ENCODE measurements at regions not wholly inside any gene's neighbourhood (a gene's known extent, or its start where the extent isn't known, plus 50 kb on each side); places are given as distances from the start of the nearest gene placed in this dataset.

GRCh38 chr13:54699831-54700230 lies 1671.2 kb downstream of the OLFM4 start:
- Histone ChIP-seq H3K9ac (replicated peaks in 1 of 4; ENCODE audit: extremely low read depth in 1 of 4, low read depth in 3 of 4, low read length in 3 of 4) (no peak overlapping the region), H2BK15ac (ENCODE audit: low read length) (no peak overlapping the region), H2BK12ac (ENCODE audit: low read depth, low read length) (no peak overlapping the region), H2BK120ac (replicated peaks; ENCODE audit: low read depth, low read length) (no peak overlapping the region), H4K91ac (replicated peaks; ENCODE audit: insufficient read length, low read length) (no peak overlapping the region), H3K27ac (ENCODE audit: low read depth, low read length) (no peak overlapping the region), H3K4ac (replicated peaks; ENCODE audit: insufficient read length, low read depth, low read length) (no peak overlapping the region), H3K4me2 (ENCODE audit: insufficient read depth in 1 of 2, low read depth in 2 of 2, low read length in 2 of 2) (no peak overlapping the region), H3K4me1 (replicated peaks in 1 of 4; ENCODE audit: control insufficient read depth in 3 of 4, insufficient read depth in 4 of 4, low read length in 3 of 4) (no peaks in the 10 kb centered on the region), H3K14ac (ENCODE audit: insufficient read length) (no peak overlapping the region), H3K4me3 (ENCODE audit: extremely low read depth in 1 of 4, insufficient read depth in 2 of 4, low read depth in 3 of 4, low read length in 4 of 4) (no peak overlapping the region), H2BK5ac (ENCODE audit: low read depth, low read length) (no peak overlapping the region), H3K36me3 (ENCODE audit: control insufficient read depth in 2 of 4, insufficient read depth in 4 of 4, low read length in 3 of 4) (no peaks in the 10 kb centered on the region; a peak in 1 of 8 replicates), H2AK5ac (ENCODE audit: low read depth, low read length) (no peak overlapping the region), H3K27me3 (replicated peaks in 1 of 4; ENCODE audit: control insufficient read depth in 3 of 4, extremely low read depth in 1 of 4, insufficient read depth in 3 of 4, low read length in 3 of 4) (no peaks in the 10 kb centered on the region), H4K20me1 (replicated peaks in 1 of 2; ENCODE audit: control insufficient read depth in 1 of 2, insufficient read depth in 2 of 2, low read length in 2 of 2) (no peaks in the 10 kb centered on the region), H2AFZ (ENCODE audit: low read length) (no peak overlapping the region), H3K23me2 (ENCODE audit: low read depth, low read length) (no peaks in the 10 kb centered on the region), H4K8ac (ENCODE audit: extremely low read depth, insufficient read depth, low read length) (no peak overlapping the region), H3K23ac (ENCODE audit: insufficient read length) (no peak overlapping the region), H3K56ac (replicated peaks; ENCODE audit: insufficient read length, low read depth, low read length) (no peak overlapping the region), H3K79me1 (ENCODE audit: low read depth, low read length) (no peaks in the 10 kb centered on the region), H3K79me2 (ENCODE audit: control insufficient read depth in 1 of 2, insufficient read depth in 2 of 2, low read length in 2 of 2) (no peaks in the 10 kb centered on the region), H2BK20ac (ENCODE audit: low read length) (no peak overlapping the region), H4K5ac (ENCODE audit: insufficient read length, low read depth, low read length) (no peak overlapping the region), H3K18ac (ENCODE audit: extremely low read depth, low read length) (no peak overlapping the region), H3K9me3 (ENCODE audit: insufficient read depth in 2 of 2, low read depth in 1 of 2, low read length in 1 of 2) (peaks cover 3 to 10% of the 10 kb centered on the region in 2 experiments; a peak in 2 of 4 replicates)
- ChIA-PET CTCF (ENCODE audit: partially characterized antibody) (no interaction called here), POLR2A (ENCODE audit: partially characterized antibody) (no interaction called here)
- FAIRE-seq (no peak), DNase-seq (ENCODE audit: low read depth in 1 of 2, low spot score in 2 of 2) (no peak)
- WGBS, 2 experiments (ENCODE audit: extremely low coverage in 1 of 2, insufficient coverage in 1 of 2, insufficient read length in 1 of 2, insufficient replicate concordance in 2 of 2, low coverage in 1 of 2, low lambda C conversion rate in 2 of 2, missing lambda C conversion rate in 1 of 2): 94% methylated on average over 3 of the region's 3 CpGs; no CpG with 5 or more reads in 1 of the 2 experiments
- no peak for TF ChIP-seq GTF2F1 (IDR thresholded peaks at IDR 0.05; ENCODE audit: borderline replicate concordance, low read depth, low read length)
- TF ChIP-seq TAF7 (optimal IDR thresholded peaks at IDR 0.05; ENCODE audit: borderline replicate concordance, low read depth, low read length): no peak
- no peak for TF ChIP-seq EZH2 (IDR thresholded peaks at IDR 0.05; ENCODE audit: low read depth, low read length, severe bottlenecking)
- no peak for TF ChIP-seq MAFK (IDR thresholded peaks at IDR 0.05; ENCODE audit: low read depth, low read length)
- no peak for TF ChIP-seq KDM4A (IDR thresholded peaks at IDR 0.05; ENCODE audit: low read depth, low read length, severe bottlenecking)
- no peak for TF ChIP-seq CHD2 (IDR thresholded peaks at IDR 0.05; ENCODE audit: low read length)
- no peak for TF ChIP-seq CBX8 (IDR thresholded peaks at IDR 0.05; ENCODE audit: borderline replicate concordance, low read depth, low read length)
- no peak for TF ChIP-seq JUN (IDR thresholded peaks at IDR 0.05; ENCODE audit: low read depth, low read length)
- TF ChIP-seq BRCA1 (IDR thresholded peaks at IDR 0.05; ENCODE audit: low read depth, low read length): no peak
- TF ChIP-seq YY1 (IDR thresholded peaks at IDR 0.05; ENCODE audit: low read depth, low read length): no peak
- TF ChIP-seq POLR2AphosphoS5 (IDR thresholded peaks at IDR 0.05; ENCODE audit: low read depth, low read length): no peak

All from H1 (cell line).